GM13976 (cell line): ENCODE measurements at regions not wholly inside any gene's neighbourhood (a gene's known extent, or its start where the extent isn't known, plus 50 kb on each side); places are given as distances from the start of the nearest gene placed in this dataset.

Experiments
- DNase-seq: peaks from one replicate; pipeline ENCODE4 v3.0.0; 2012; ENCODE audit warnings: low spot score
- CTCF ChIP-seq: IDR thresholded peaks from 2 replicates; pipeline ENCODE4 v1.5.1; 2012; ENCODE audit warnings: borderline replicate concordance, mild to moderate bottlenecking; ENCODE audit not compliant: insufficient read depth; ENCODE audit errors: extremely low read depth, missing control alignments, control extremely low read depth
- in situ Hi-C: fragments of 300-500 bp; cut with MboI; formaldehyde crosslinking; loops from one replicate; pipeline ENCODE4 v1.12.0; 2022; ENCODE audit warnings: low sequenced_read_pairs, mixed read lengths, inconsistent platforms; ENCODE audit not compliant: unreplicated experiment

- in situ Hi-C loops = no loop called here
- DNase-seq = no peak
- no peak for TF ChIP-seq CTCF
Measured at GRCh38 chr1:57831624-57832023, 407.8 kb upstream of the DAB1 start.

- no peak for DNase-seq
- TF ChIP-seq CTCF = no peak
- in situ Hi-C loops = no loop called here
Measured at GRCh38 chr1:57826535-57826934, 402.7 kb upstream of the DAB1 start.

- in situ Hi-C loops = no loop called here
- no peak for TF ChIP-seq CTCF
- no peak for DNase-seq
Measured at GRCh38 chr1:57824535-57824934, 400.7 kb upstream of the DAB1 start.

- in situ Hi-C loops = no loop called here
- no peak for DNase-seq
- no peak for TF ChIP-seq CTCF
Measured at GRCh38 chr1:57820356-57821095, 396.7 kb upstream of the DAB1 start.

GRCh38 chr1:57819893-57820292 is 396.0 kb upstream of the DAB1 start:
- DNase-seq = no peak
- TF ChIP-seq CTCF = no peak
- in situ Hi-C loops = no loop called here

GRCh38 chr1:57803586-57803985 is 379.7 kb upstream of the DAB1 start:
- DNase-seq = no peak
- in situ Hi-C loops = no loop called here
- TF ChIP-seq CTCF = no peak

- no peak for TF ChIP-seq CTCF
- DNase-seq = no peak
- in situ Hi-C loops = no loop called here
Measured at GRCh38 chr1:57800376-57800775, 376.5 kb upstream of the DAB1 start.
